ENCODE measurements at regions not wholly inside any gene's neighbourhood (a gene's known extent, or its start where the extent isn't known, plus 50 kb on each side); places are given as distances from the start of the nearest gene placed in this dataset.

DNA sequence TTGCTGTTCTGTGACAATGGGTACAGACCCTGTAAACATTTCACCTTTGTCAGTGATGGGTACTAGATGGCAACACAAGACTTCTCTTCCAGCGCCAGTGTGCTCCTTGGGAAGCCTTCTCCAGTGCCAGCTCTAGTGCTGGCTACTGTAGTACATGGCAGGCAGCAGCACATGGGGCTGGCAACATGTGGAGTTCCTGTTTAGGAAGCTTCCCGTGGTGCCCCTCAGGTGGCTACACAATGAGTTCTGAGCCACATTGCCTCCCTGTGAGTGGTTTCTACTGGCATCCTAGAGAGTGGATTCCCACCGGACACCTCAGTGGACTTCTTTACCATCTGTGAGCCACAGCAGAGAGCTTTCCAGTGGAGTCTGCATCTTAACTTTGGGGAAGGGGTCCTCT lies 302.1 kb downstream of the CYRIA start:
- H3K4me3 ChIP-seq (ENCODE audit: low read depth, low read length), result no peak overlapping the region
- no peak for DNase-seq (ENCODE audit: low read depth)
- TF ChIP-seq, protein P1, sequence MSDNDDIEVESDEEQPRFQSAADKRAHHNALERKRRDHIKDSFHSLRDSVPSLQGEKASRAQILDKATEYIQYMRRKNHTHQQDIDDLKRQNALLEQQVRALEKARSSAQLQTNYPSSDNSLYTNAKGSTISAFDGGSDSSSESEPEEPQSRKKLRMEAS (IDR thresholded peaks at IDR 0.05; ENCODE audit: low read depth, low read length), result no peak
- TF ChIP-seq MYC (IDR thresholded peaks at IDR 0.05; ENCODE audit: low read depth, low read length) (no peak), POLR2A (IDR thresholded peaks at IDR 0.05; ENCODE audit: extremely low read depth, insufficient read length) (no peak)
- TF ChIP-seq, protein P2, sequence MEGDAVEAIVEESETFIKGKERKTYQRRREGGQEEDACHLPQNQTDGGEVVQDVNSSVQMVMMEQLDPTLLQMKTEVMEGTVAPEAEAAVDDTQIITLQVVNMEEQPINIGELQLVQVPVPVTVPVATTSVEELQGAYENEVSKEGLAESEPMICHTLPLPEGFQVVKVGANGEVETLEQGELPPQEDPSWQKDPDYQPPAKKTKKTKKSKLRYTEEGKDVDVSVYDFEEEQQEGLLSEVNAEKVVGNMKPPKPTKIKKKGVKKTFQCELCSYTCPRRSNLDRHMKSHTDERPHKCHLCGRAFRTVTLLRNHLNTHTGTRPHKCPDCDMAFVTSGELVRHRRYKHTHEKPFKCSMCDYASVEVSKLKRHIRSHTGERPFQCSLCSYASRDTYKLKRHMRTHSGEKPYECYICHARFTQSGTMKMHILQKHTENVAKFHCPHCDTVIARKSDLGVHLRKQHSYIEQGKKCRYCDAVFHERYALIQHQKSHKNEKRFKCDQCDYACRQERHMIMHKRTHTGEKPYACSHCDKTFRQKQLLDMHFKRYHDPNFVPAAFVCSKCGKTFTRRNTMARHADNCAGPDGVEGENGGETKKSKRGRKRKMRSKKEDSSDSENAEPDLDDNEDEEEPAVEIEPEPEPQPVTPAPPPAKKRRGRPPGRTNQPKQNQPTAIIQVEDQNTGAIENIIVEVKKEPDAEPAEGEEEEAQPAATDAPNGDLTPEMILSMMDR (IDR thresholded peaks at IDR 0.05; ENCODE audit: low read depth, low read length), result no peak

- H3K4me3 ChIP-seq (ENCODE audit: low read depth, low read length), result no peak overlapping the region
- DNase-seq (ENCODE audit: low read depth), result no peak
- TF ChIP-seq, protein P2 (IDR thresholded peaks at IDR 0.05; ENCODE audit: low read depth, low read length), result no peak
- TF ChIP-seq, protein P1 (IDR thresholded peaks at IDR 0.05; ENCODE audit: low read depth, low read length), result no peak
- TF ChIP-seq POLR2A (IDR thresholded peaks at IDR 0.05; ENCODE audit: extremely low read depth, insufficient read length), result no peak
- no peak for TF ChIP-seq MYC (IDR thresholded peaks at IDR 0.05; ENCODE audit: low read depth, low read length)
These were observed 303.0 kb downstream of the CYRIA start for GRCh38 chr2:16362611-16363010.

GRCh38 chr2:16361261-16361995 lies 304.2 kb downstream of the CYRIA start:
- TF ChIP-seq, protein P2 (IDR thresholded peaks at IDR 0.05; ENCODE audit: low read depth, low read length), result no peak
- TF ChIP-seq MYC (IDR thresholded peaks at IDR 0.05; ENCODE audit: low read depth, low read length), result no peak
- TF ChIP-seq POLR2A (IDR thresholded peaks at IDR 0.05; ENCODE audit: extremely low read depth, insufficient read length), result no peak
- TF ChIP-seq, protein P1 (IDR thresholded peaks at IDR 0.05; ENCODE audit: low read depth, low read length), result no peak
- no peak overlapping the region for H3K4me3 ChIP-seq (ENCODE audit: low read depth, low read length)
- no peak for DNase-seq (ENCODE audit: low read depth)

- DNase-seq (ENCODE audit: low read depth), result no peak
- TF ChIP-seq, protein P2 (IDR thresholded peaks at IDR 0.05; ENCODE audit: low read depth, low read length), result no peak
- TF ChIP-seq MYC (IDR thresholded peaks at IDR 0.05; ENCODE audit: low read depth, low read length) (no peak), POLR2A (IDR thresholded peaks at IDR 0.05; ENCODE audit: extremely low read depth, insufficient read length) (no peak)
- TF ChIP-seq, protein P1 (IDR thresholded peaks at IDR 0.05; ENCODE audit: low read depth, low read length), result no peak
- H3K4me3 ChIP-seq (ENCODE audit: low read depth, low read length), result no peak overlapping the region
These were observed 305.7 kb downstream of the CYRIA start for GRCh38 chr2:16359961-16360360.

GRCh38 chr2:16357188-16357587 lies 308.4 kb downstream of the CYRIA start:
- no peak for DNase-seq (ENCODE audit: low read depth)
- TF ChIP-seq POLR2A (IDR thresholded peaks at IDR 0.05; ENCODE audit: extremely low read depth, insufficient read length), result no peak
- TF ChIP-seq, protein P1 (IDR thresholded peaks at IDR 0.05; ENCODE audit: low read depth, low read length), result no peak
- TF ChIP-seq MYC (IDR thresholded peaks at IDR 0.05; ENCODE audit: low read depth, low read length), result no peak
- TF ChIP-seq, protein P2 (IDR thresholded peaks at IDR 0.05; ENCODE audit: low read depth, low read length), result no peak
- H3K4me3 ChIP-seq (ENCODE audit: low read depth, low read length), result no peak overlapping the region

All from NB4 (cell line).